ENCODE measurements at regions not wholly inside any gene's neighbourhood (a gene's known extent, or its start where the extent isn't known, plus 50 kb on each side); places are given as distances from the start of the nearest gene placed in this dataset.

GRCh38 chr6:115610696-115611095 lies 450.0 kb downstream of the FRK start:
- Histone ChIP-seq H3K9me3 (ENCODE audit: control extremely low read depth in 1 of 5, control insufficient read depth in 4 of 5, insufficient read depth in 2 of 5, low read depth in 1 of 5, low read length in 4 of 5) (no peaks in the 10 kb centered on the region), H3K4me1 (ENCODE audit: control extremely low read depth in 1 of 4, control insufficient read depth in 4 of 4, insufficient read depth in 4 of 4, low read length in 3 of 4) (no peaks in the 10 kb centered on the region), H3K27me3 (replicated peaks in 2 of 5; ENCODE audit: control insufficient read depth in 4 of 5, insufficient read depth in 5 of 5, low read length in 4 of 5) (no peaks in the 10 kb centered on the region), H3K27ac (ENCODE audit: insufficient read depth in 1 of 2, low read depth in 1 of 2, low read length in 2 of 2, poor library complexity in 1 of 2, severe bottlenecking in 2 of 2) (no peak overlapping the region), H3K36me3 (ENCODE audit: control insufficient read depth in 4 of 4, insufficient read depth in 4 of 4, low read length in 3 of 4) (no peaks in the 10 kb centered on the region), H3K4me3 (ENCODE audit: control insufficient read depth in 1 of 7, extremely low read depth in 1 of 7, insufficient read depth in 4 of 7, low read depth in 2 of 7, low read length in 6 of 7) (no peak overlapping the region)
- ChIA-PET CTCF (no interaction called here), POLR2A (no interaction called here)
- 100% methylated on average over 1 of the region's 5 CpGs for WGBS (ENCODE audit: insufficient coverage)
- DNase-seq: no peak

- DNase-seq: no peak
- no peaks in the 10 kb centered on the region for H3K4me1 ChIP-seq (ENCODE audit: control extremely low read depth in 1 of 4, control insufficient read depth in 4 of 4, insufficient read depth in 4 of 4, low read length in 3 of 4)
- no peaks in the 10 kb centered on the region for H3K36me3 ChIP-seq (ENCODE audit: control insufficient read depth in 4 of 4, insufficient read depth in 4 of 4, low read length in 3 of 4)
- H3K27me3 ChIP-seq (replicated peaks in 2 of 5; ENCODE audit: control insufficient read depth in 4 of 5, insufficient read depth in 5 of 5, low read length in 4 of 5): no peaks in the 10 kb centered on the region
- H3K9me3 ChIP-seq (ENCODE audit: control extremely low read depth in 1 of 5, control insufficient read depth in 4 of 5, insufficient read depth in 2 of 5, low read depth in 1 of 5, low read length in 4 of 5): no peaks in the 10 kb centered on the region
- 100% methylated on average over 3 of the region's 4 CpGs for WGBS (ENCODE audit: insufficient coverage)
- no peak overlapping the region for H3K4me3 ChIP-seq (ENCODE audit: control insufficient read depth in 1 of 7, extremely low read depth in 1 of 7, insufficient read depth in 4 of 7, low read depth in 2 of 7, low read length in 6 of 7)
- ChIA-PET CTCF (no interaction called here), POLR2A (no interaction called here)
- H3K27ac ChIP-seq (ENCODE audit: insufficient read depth in 1 of 2, low read depth in 1 of 2, low read length in 2 of 2, poor library complexity in 1 of 2, severe bottlenecking in 2 of 2): no peak overlapping the region
These were observed 451.6 kb downstream of the FRK start for GRCh38 chr6:115609111-115609510.

GRCh38 chr6:115602466-115602865 lies 458.2 kb downstream of the FRK start:
- no peak overlapping the region for H3K27ac ChIP-seq (ENCODE audit: insufficient read depth in 1 of 2, low read depth in 1 of 2, low read length in 2 of 2, poor library complexity in 1 of 2, severe bottlenecking in 2 of 2)
- no peaks in the 10 kb centered on the region for H3K9me3 ChIP-seq (ENCODE audit: control extremely low read depth in 1 of 5, control insufficient read depth in 4 of 5, insufficient read depth in 2 of 5, low read depth in 1 of 5, low read length in 4 of 5)
- no peaks in the 10 kb centered on the region for H3K36me3 ChIP-seq (ENCODE audit: control insufficient read depth in 4 of 4, insufficient read depth in 4 of 4, low read length in 3 of 4)
- H3K27me3 ChIP-seq (replicated peaks in 2 of 5; ENCODE audit: control insufficient read depth in 4 of 5, insufficient read depth in 5 of 5, low read length in 4 of 5): no peaks in the 10 kb centered on the region
- DNase-seq: no peak
- no peaks in the 10 kb centered on the region for H3K4me1 ChIP-seq (ENCODE audit: control extremely low read depth in 1 of 4, control insufficient read depth in 4 of 4, insufficient read depth in 4 of 4, low read length in 3 of 4)
- WGBS (ENCODE audit: insufficient coverage): 100% methylated on average over 1 of the region's 3 CpGs
- POLR2A ChIA-PET: no interaction called here
- no peak overlapping the region for H3K4me3 ChIP-seq (ENCODE audit: control insufficient read depth in 1 of 7, extremely low read depth in 1 of 7, insufficient read depth in 4 of 7, low read depth in 2 of 7, low read length in 6 of 7)
- CTCF ChIA-PET: no interaction called here

- ChIA-PET POLR2A (no interaction called here), CTCF (interaction anchor here (0.7 kb wide), 1 partner anchor 1360 kb away, joined by 3 read pairs; no protein-coding TSS in a partner anchor)
- WGBS (ENCODE audit: insufficient coverage): no CpG with 5 or more reads among the region's 2 CpGs
- H3K27me3 ChIP-seq (replicated peaks in 2 of 5; ENCODE audit: control insufficient read depth in 4 of 5, insufficient read depth in 5 of 5, low read length in 4 of 5): no peaks in the 10 kb centered on the region
- no peak for DNase-seq
- H3K27ac ChIP-seq (ENCODE audit: insufficient read depth in 1 of 2, low read depth in 1 of 2, low read length in 2 of 2, poor library complexity in 1 of 2, severe bottlenecking in 2 of 2): no peak overlapping the region
- no peaks in the 10 kb centered on the region for H3K9me3 ChIP-seq (ENCODE audit: control extremely low read depth in 1 of 5, control insufficient read depth in 4 of 5, insufficient read depth in 2 of 5, low read depth in 1 of 5, low read length in 4 of 5)
- no peaks in the 10 kb centered on the region for H3K4me1 ChIP-seq (ENCODE audit: control extremely low read depth in 1 of 4, control insufficient read depth in 4 of 4, insufficient read depth in 4 of 4, low read length in 3 of 4)
- H3K4me3 ChIP-seq (ENCODE audit: control insufficient read depth in 1 of 7, extremely low read depth in 1 of 7, insufficient read depth in 4 of 7, low read depth in 2 of 7, low read length in 6 of 7): no peak overlapping the region
- no peaks in the 10 kb centered on the region for H3K36me3 ChIP-seq (ENCODE audit: control insufficient read depth in 4 of 4, insufficient read depth in 4 of 4, low read length in 3 of 4)
These were observed 459.2 kb downstream of the FRK start for GRCh38 chr6:115601509-115601908.

GRCh38 chr6:115601064-115601463 lies 459.6 kb downstream of the FRK start:
- H3K36me3 ChIP-seq (ENCODE audit: control insufficient read depth in 4 of 4, insufficient read depth in 4 of 4, low read length in 3 of 4): no peaks in the 10 kb centered on the region
- ChIA-PET POLR2A (no interaction called here), CTCF (interaction anchor here (0.7 kb wide), 1 partner anchor 1360 kb away, joined by 3 read pairs; no protein-coding TSS in a partner anchor)
- H3K4me1 ChIP-seq (ENCODE audit: control extremely low read depth in 1 of 4, control insufficient read depth in 4 of 4, insufficient read depth in 4 of 4, low read length in 3 of 4): no peaks in the 10 kb centered on the region
- no CpG with 5 or more reads among the region's 1 CpG for WGBS (ENCODE audit: insufficient coverage)
- H3K4me3 ChIP-seq (ENCODE audit: control insufficient read depth in 1 of 7, extremely low read depth in 1 of 7, insufficient read depth in 4 of 7, low read depth in 2 of 7, low read length in 6 of 7): no peak overlapping the region
- no peak overlapping the region for H3K27ac ChIP-seq (ENCODE audit: insufficient read depth in 1 of 2, low read depth in 1 of 2, low read length in 2 of 2, poor library complexity in 1 of 2, severe bottlenecking in 2 of 2)
- DNase-seq: no peak
- no peaks in the 10 kb centered on the region for H3K9me3 ChIP-seq (ENCODE audit: control extremely low read depth in 1 of 5, control insufficient read depth in 4 of 5, insufficient read depth in 2 of 5, low read depth in 1 of 5, low read length in 4 of 5)
- no peaks in the 10 kb centered on the region for H3K27me3 ChIP-seq (replicated peaks in 2 of 5; ENCODE audit: control insufficient read depth in 4 of 5, insufficient read depth in 5 of 5, low read length in 4 of 5)

- no peaks in the 10 kb centered on the region for H3K9me3 ChIP-seq (ENCODE audit: control extremely low read depth in 1 of 5, control insufficient read depth in 4 of 5, insufficient read depth in 2 of 5, low read depth in 1 of 5, low read length in 4 of 5)
- no peak for DNase-seq
- H3K27ac ChIP-seq (ENCODE audit: insufficient read depth in 1 of 2, low read depth in 1 of 2, low read length in 2 of 2, poor library complexity in 1 of 2, severe bottlenecking in 2 of 2): no peak overlapping the region
- POLR2A ChIA-PET: no interaction called here
- H3K27me3 ChIP-seq (replicated peaks in 2 of 5; ENCODE audit: control insufficient read depth in 4 of 5, insufficient read depth in 5 of 5, low read length in 4 of 5): no peaks in the 10 kb centered on the region
- H3K4me3 ChIP-seq (ENCODE audit: control insufficient read depth in 1 of 7, extremely low read depth in 1 of 7, insufficient read depth in 4 of 7, low read depth in 2 of 7, low read length in 6 of 7): no peak overlapping the region
- CTCF ChIA-PET: no interaction called here
- no CpG with 5 or more reads among the region's 1 CpG for WGBS (ENCODE audit: insufficient coverage)
- no peaks in the 10 kb centered on the region for H3K36me3 ChIP-seq (ENCODE audit: control insufficient read depth in 4 of 4, insufficient read depth in 4 of 4, low read length in 3 of 4)
- H3K4me1 ChIP-seq (ENCODE audit: control extremely low read depth in 1 of 4, control insufficient read depth in 4 of 4, insufficient read depth in 4 of 4, low read length in 3 of 4): no peaks in the 10 kb centered on the region
These were observed 465.8 kb downstream of the FRK start for GRCh38 chr6:115594891-115595290.

GRCh38 chr6:115592025-115592424 lies 468.7 kb downstream of the FRK start:
- no peaks in the 10 kb centered on the region for H3K36me3 ChIP-seq (ENCODE audit: control insufficient read depth in 4 of 4, insufficient read depth in 4 of 4, low read length in 3 of 4)
- H3K4me3 ChIP-seq (ENCODE audit: control insufficient read depth in 1 of 7, extremely low read depth in 1 of 7, insufficient read depth in 4 of 7, low read depth in 2 of 7, low read length in 6 of 7): no peak overlapping the region
- H3K27ac ChIP-seq (ENCODE audit: insufficient read depth in 1 of 2, low read depth in 1 of 2, low read length in 2 of 2, poor library complexity in 1 of 2, severe bottlenecking in 2 of 2): no peak overlapping the region
- no peaks in the 10 kb centered on the region for H3K9me3 ChIP-seq (ENCODE audit: control extremely low read depth in 1 of 5, control insufficient read depth in 4 of 5, insufficient read depth in 2 of 5, low read depth in 1 of 5, low read length in 4 of 5)
- no peaks in the 10 kb centered on the region for H3K27me3 ChIP-seq (replicated peaks in 2 of 5; ENCODE audit: control insufficient read depth in 4 of 5, insufficient read depth in 5 of 5, low read length in 4 of 5)
- POLR2A ChIA-PET: no interaction called here
- no peaks in the 10 kb centered on the region for H3K4me1 ChIP-seq (ENCODE audit: control extremely low read depth in 1 of 4, control insufficient read depth in 4 of 4, insufficient read depth in 4 of 4, low read length in 3 of 4)
- CTCF ChIA-PET: no interaction called here
- WGBS (ENCODE audit: insufficient coverage): no CpG with 5 or more reads among the region's 2 CpGs
- no peak for DNase-seq
